ACC112 (cell line): ENCODE measurements at regions not wholly inside any gene's neighbourhood (a gene's known extent, or its start where the extent isn't known, plus 50 kb on each side); places are given as distances from the start of the nearest gene placed in this dataset.
"Not testable (repeated sequence)": the region's sequence is repeated elsewhere in the genome, so short reads cannot be mapped to it uniquely, and the experiment has no call there.

ENCODE experiments used
- H2AFZ ChIP-seq: fragments of 200-600 bp; sonication (generic); one replicate; pipeline ENCODE4 v1.6.0; 2017; ENCODE audit warnings: antibody characterized with exemption, low read length; ENCODE audit not compliant: unreplicated experiment
- H3K27ac ChIP-seq: fragments of 200-600 bp; sonication (generic); 2 replicates; pipeline ENCODE4 v1.5.1; 2014; ENCODE audit warnings: low read depth, mild to moderate bottlenecking, antibody characterized with exemption, low read length, moderate library complexity
- H3K27me3 ChIP-seq: fragments of 200-600 bp; sonication (generic); 2 replicates; pipeline ENCODE4 v1.6.1; 2014; ENCODE audit warnings: mild to moderate bottlenecking, antibody characterized with exemption, low read length, moderate library complexity, mixed read lengths; ENCODE audit not compliant: insufficient read depth
- H3K36me3 ChIP-seq: fragments of 200-600 bp; sonication (generic); 2 replicates; pipeline ENCODE4 v1.6.1; 2016; ENCODE audit warnings: mild to moderate bottlenecking, antibody characterized with exemption, low read length, moderate library complexity, mixed read lengths; ENCODE audit not compliant: insufficient read depth
- H3K4me1 ChIP-seq: fragments of 200-600 bp; sonication (generic); one replicate; pipeline ENCODE4 v1.6.1; 2016; ENCODE audit warnings: low read length, mixed read lengths; ENCODE audit not compliant: insufficient read depth, unreplicated experiment, control insufficient read depth
- H3K4me3 ChIP-seq: fragments of 200-600 bp; sonication (generic); 2 replicates; pipeline ENCODE4 v1.5.1; 2014; ENCODE audit warnings: mild to moderate bottlenecking, low read depth, low read length
- H3K79me2 ChIP-seq: fragments of 200-600 bp; sonication (generic); one replicate; pipeline ENCODE4 v1.6.0; 2016; ENCODE audit warnings: low read length; ENCODE audit not compliant: control insufficient read depth, unreplicated experiment, insufficient read depth

GRCh38 chr7:83769407-83769806 is 120.5 kb upstream of the SEMA3E start:
- no peak overlapping the region for H3K27ac ChIP-seq
- no peaks in the 10 kb centered on the region for H3K4me1 ChIP-seq
- H3K27me3 ChIP-seq, result no peaks in the 10 kb centered on the region
- H3K36me3 ChIP-seq, result no peaks in the 10 kb centered on the region
- no peaks in the 10 kb centered on the region for H3K79me2 ChIP-seq
- H2AFZ ChIP-seq, result no peak overlapping the region
- no peak overlapping the region for H3K4me3 ChIP-seq

- Histone ChIP-seq H3K79me2 (no peaks in the 10 kb centered on the region), H3K27ac (no peak overlapping the region), H3K36me3 (no peaks in the 10 kb centered on the region), H2AFZ (no peak overlapping the region), H3K4me3 (no peak overlapping the region), H3K4me1 (peaks cover 7% of the 10 kb centered on the region), H3K27me3 (no peaks in the 10 kb centered on the region)
These were observed 102.3 kb upstream of the SEMA3E start for GRCh38 chr7:83751217-83751616.

- Histone ChIP-seq H3K79me2 (no peaks in the 10 kb centered on the region), H3K4me3 (no peak overlapping the region), H3K27me3 (no peaks in the 10 kb centered on the region), H3K36me3 (no peaks in the 10 kb centered on the region), H3K27ac (no peak overlapping the region), H3K4me1 (peaks cover 7% of the 10 kb centered on the region), H2AFZ (no peak overlapping the region)
These were observed 100.6 kb upstream of the SEMA3E start for GRCh38 chr7:83749495-83749894.

GRCh38 chr7:83739527-83739926 is 90.6 kb upstream of the SEMA3E start:
- Histone ChIP-seq H3K27me3 (no peaks in the 10 kb centered on the region), H3K79me2 (no peaks in the 10 kb centered on the region), H3K4me3 (no peak overlapping the region)

GRCh38 chr7:83738291-83738835 is 89.4 kb upstream of the SEMA3E start:
- Histone ChIP-seq H3K36me3 (no peaks in the 10 kb centered on the region), H3K4me1 (no peaks in the 10 kb centered on the region), H3K27me3 (no peaks in the 10 kb centered on the region), H3K79me2 (no peaks in the 10 kb centered on the region), H3K4me3 (no peak overlapping the region), H3K27ac (no peak overlapping the region), H2AFZ (no peak overlapping the region)

More at GRCh38 chr7:83739527-83739926, 90.6 kb upstream of the SEMA3E start:
- Histone ChIP-seq H3K36me3 (no peaks in the 10 kb centered on the region), H3K27ac (no peak overlapping the region), H3K4me1 (no peaks in the 10 kb centered on the region), H2AFZ (peak overlapping the region; percentile 8)

GRCh38 chr7:83732305-83732704 is 83.4 kb upstream of the SEMA3E start:
- Histone ChIP-seq H3K4me3 (no peak overlapping the region), H2AFZ (no peak overlapping the region), H3K79me2 (no peaks in the 10 kb centered on the region), H3K27me3 (no peaks in the 10 kb centered on the region), H3K36me3 (no peaks in the 10 kb centered on the region), H3K4me1 (no peaks in the 10 kb centered on the region), H3K27ac (no peak overlapping the region)

GRCh38 chr7:83731154-83731553 is 82.2 kb upstream of the SEMA3E start:
- Histone ChIP-seq H3K36me3 (no peaks in the 10 kb centered on the region), H3K79me2 (no peaks in the 10 kb centered on the region), H3K27ac (no peak overlapping the region), H3K4me3 (peak overlapping the region; percentile 24; the same call in 1 of the 2 replicates), H2AFZ (peak overlapping the region; percentile 81), H3K4me1 (no peaks in the 10 kb centered on the region), H3K27me3 (no peaks in the 10 kb centered on the region)

GRCh38 chr7:83716923-83717322 is 68.0 kb upstream of the SEMA3E start:
- not testable (repeated sequence) for H3K27ac ChIP-seq, H3K4me3 ChIP-seq, H3K79me2 ChIP-seq, H3K4me1 ChIP-seq, H2AFZ ChIP-seq, H3K36me3 ChIP-seq, H3K27me3 ChIP-seq

- H3K27ac ChIP-seq, result no peak overlapping the region
- H3K27me3 ChIP-seq, result no peaks in the 10 kb centered on the region
- no peaks in the 10 kb centered on the region for H3K79me2 ChIP-seq
- no peak overlapping the region for H3K4me3 ChIP-seq
- no peak overlapping the region for H2AFZ ChIP-seq
- H3K36me3 ChIP-seq, result no peaks in the 10 kb centered on the region
- no peaks in the 10 kb centered on the region for H3K4me1 ChIP-seq
These were observed 59.6 kb upstream of the SEMA3E start for GRCh38 chr7:83708531-83708930.

- H3K4me3 ChIP-seq, result no peak overlapping the region
- H3K79me2 ChIP-seq, result no peaks in the 10 kb centered on the region
- H3K27me3 ChIP-seq, result no peaks in the 10 kb centered on the region
- H3K27ac ChIP-seq, result no peak overlapping the region
- H3K4me1 ChIP-seq, result no peaks in the 10 kb centered on the region
- no peak overlapping the region for H2AFZ ChIP-seq
- no peaks in the 10 kb centered on the region for H3K36me3 ChIP-seq
These were observed 55.6 kb upstream of the SEMA3E start for GRCh38 chr7:83704564-83704963.

- Histone ChIP-seq H3K79me2 (no peaks in the 10 kb centered on the region), H3K4me1 (no peaks in the 10 kb centered on the region), H3K4me3 (no peak overlapping the region), H3K27ac (no peak overlapping the region), H3K27me3 (no peaks in the 10 kb centered on the region), H2AFZ (no peak overlapping the region), H3K36me3 (no peaks in the 10 kb centered on the region)
These were observed 53.5 kb upstream of the SEMA3E start for GRCh38 chr7:83702446-83702845.
